Right lobe of liver (tissue), 6 donors: ENCODE measurements at regions not wholly inside any gene's neighbourhood (a gene's known extent, or its start where the extent isn't known, plus 50 kb on each side); places are given as distances from the start of the nearest gene placed in this dataset.

ENCODE experiments used
- ATAC-seq, 4 donors: fragments of 200-7000 bp; cut with Tn5 transposase; one replicate each; pipeline ENCODE4 v1.9.1; 2020; ENCODE audit warnings: mild to moderate bottlenecking in 4 of 4, moderate library complexity in 4 of 4
- DNase-seq, 3 donors: peaks; one replicate each; pipeline ENCODE4 v3.0.0-alpha.2; 2020
- H3K27ac ChIP-seq, 3 donors: fragments of 200-600 bp; one replicate each; pipeline ENCODE4 v1.8.0; 2022
- H3K27me3 ChIP-seq, 2 donors: fragments of 200-600 bp; one replicate each; pipeline ENCODE4 v1.8.0; 2022
- H3K36me3 ChIP-seq, 4 donors: fragments of 200-600 bp; sonication (generic) in 1 of 4; one replicate each; pipeline versions ENCODE4 v1.5.1 to v1.8.0; 2017 to 2022; ENCODE audit warnings: control low read depth in 1 of 4
- H3K4me1 ChIP-seq, 4 donors: fragments of 200-600 bp; sonication (generic) in 1 of 4; one replicate each; pipeline versions ENCODE4 v1.5.1 to v1.8.0; 2017 to 2022; ENCODE audit warnings: control low read depth in 1 of 4
- H3K4me3 ChIP-seq, 3 donors: fragments of 200-600 bp; one replicate each; pipeline ENCODE4 v1.8.0; 2022
- H3K9me3 ChIP-seq, 4 donors: fragments of 200-600 bp; sonication (generic) in 1 of 4; one replicate each; pipeline versions ENCODE4 v1.5.1 to v1.8.0; 2017 to 2022; ENCODE audit warnings: control low read depth in 1 of 4
- CTCF ChIP-seq, 4 donors: fragments of 200-600 bp in 3 of 4; fragments of 450-650 bp in 1 of 4; IDR thresholded peaks; one replicate each; pipeline versions ENCODE4 v1.5.1 to v1.8.0; 2016 to 2022; ENCODE audit warnings: antibody characterized with exemption in 4 of 4, mild to moderate bottlenecking in 2 of 4
- POLR2A ChIP-seq: fragments of 450-650 bp; IDR thresholded peaks from one replicate; pipeline ENCODE4 v1.6.1; 2017; ENCODE audit warnings: antibody characterized with exemption, mild to moderate bottlenecking
- WGBS: methylation state at CpG from one replicate; pipeline ENCODE4 v1.1.6; 2018; ENCODE audit warnings: low coverage, low lambda C conversion rate; ENCODE audit not compliant: insufficient coverage; ENCODE audit errors: missing lambda C conversion rate; 5-methylcytosine and 5-hydroxymethylcytosine counted together
- intact Hi-C, 2 donors: fragments of 100-400 bp; cut with DNase I; formaldehyde crosslinking; loops; one replicate each; pipeline versions ENCODE4 v1.11.2 to v1.14.1; 2022
- donor health status: DM: no; HTN: yes; CAD: no.
- donor health status: DM: no; HTN: no; CAD: no.
- donor health status: DM: no; HTN: no; CAD: no.
- donor health status: DM: no; HTN: yes; CAD: no.
- donor health status: DM: no; HTN: yes; CAD: no.

GRCh38 chr7:46512891-46513413, 591.9 kb upstream of the IGFBP3 start:
- TF ChIP-seq POLR2A: no peak
- no peak for TF ChIP-seq CTCF (IDR thresholded peaks at IDR 0.05)
- Histone ChIP-seq H3K27me3 (no peaks in the 10 kb centered on the region), H3K9me3 (no peaks in the 10 kb centered on the region), H3K27ac (peak overlapping the region in 1 of 3 donors; percentile 10), H3K36me3 (no peaks in the 10 kb centered on the region), H3K4me1 (peaks cover 0 to 11% (median 2%) of the 10 kb centered on the region in 4 donors), H3K4me3 (no peak overlapping the region)
- peak in 2 of 3 donors; percentile 33 to 61 for DNase-seq
- WGBS: 23% methylated on average over 4 of the region's 4 CpGs
- ATAC-seq: peak; percentile 86 to 97 (median 95)
- intact Hi-C loops: no loop called here

GRCh38 chr7:46511442-46512215, 590.6 kb upstream of the IGFBP3 start:
- peaks cover 0 to 11% (median 2%) of the 10 kb centered on the region in 4 donors for H3K4me1 ChIP-seq
- no peaks in the 10 kb centered on the region for H3K27me3 ChIP-seq
- DNase-seq (no peak), ATAC-seq (no peak)
- H3K27ac ChIP-seq: no peak overlapping the region
- no peaks in the 10 kb centered on the region for H3K9me3 ChIP-seq
- H3K4me3 ChIP-seq: no peak overlapping the region
- TF ChIP-seq POLR2A: no peak
- TF ChIP-seq CTCF (IDR thresholded peaks at IDR 0.05): no peak
- 58% methylated on average over 2 of the region's 3 CpGs for WGBS
- intact Hi-C loops: no loop called here
- H3K36me3 ChIP-seq: no peaks in the 10 kb centered on the region

GRCh38 chr7:46508583-46508982, 587.5 kb upstream of the IGFBP3 start:
- 68% methylated on average over 2 of the region's 2 CpGs for WGBS
- intact Hi-C loops: no loop called here
- TF ChIP-seq CTCF (IDR thresholded peaks at IDR 0.05): no peak
- Histone ChIP-seq H3K36me3 (no peaks in the 10 kb centered on the region), H3K4me3 (no peak overlapping the region), H3K27me3 (no peaks in the 10 kb centered on the region), H3K27ac (no peak overlapping the region), H3K4me1 (peaks cover 0 to 11% (median 2%) of the 10 kb centered on the region in 4 donors), H3K9me3 (no peaks in the 10 kb centered on the region)
- no peak for DNase-seq
- ATAC-seq: no peak

- H3K27me3 ChIP-seq: no peaks in the 10 kb centered on the region
- no peaks in the 10 kb centered on the region for H3K9me3 ChIP-seq
- H3K27ac ChIP-seq: no peak overlapping the region
- H3K36me3 ChIP-seq: no peaks in the 10 kb centered on the region
- no peak for ATAC-seq
- H3K4me1 ChIP-seq: peaks cover 0 to under 1% (median 0%) of the 10 kb centered on the region in 4 donors
- no peak overlapping the region for H3K4me3 ChIP-seq
- DNase-seq: no peak
- intact Hi-C loops: no loop called here
- no peak for TF ChIP-seq CTCF (IDR thresholded peaks at IDR 0.05)
- TF ChIP-seq POLR2A: no peak
- WGBS: 97% methylated on average over 4 of the region's 4 CpGs
These were observed 586.5 kb upstream of the IGFBP3 start for GRCh38 chr7:46507560-46507959.
